ENCODE measurements at regions not wholly inside any gene's neighbourhood (a gene's known extent, or its start where the extent isn't known, plus 50 kb on each side); places are given as distances from the start of the nearest gene placed in this dataset.
"Not testable (repeated sequence)": the region's sequence is repeated elsewhere in the genome, so short reads cannot be mapped to it uniquely, and the experiment has no call there.

GRCh38 chr20:6295867-6296256, 173.0 kb upstream of the FERMT1 start:
- no peak for DNase-seq

- no peak for DNase-seq
These were observed 172.5 kb upstream of the FERMT1 start for GRCh38 chr20:6295127-6295866.

DNA sequence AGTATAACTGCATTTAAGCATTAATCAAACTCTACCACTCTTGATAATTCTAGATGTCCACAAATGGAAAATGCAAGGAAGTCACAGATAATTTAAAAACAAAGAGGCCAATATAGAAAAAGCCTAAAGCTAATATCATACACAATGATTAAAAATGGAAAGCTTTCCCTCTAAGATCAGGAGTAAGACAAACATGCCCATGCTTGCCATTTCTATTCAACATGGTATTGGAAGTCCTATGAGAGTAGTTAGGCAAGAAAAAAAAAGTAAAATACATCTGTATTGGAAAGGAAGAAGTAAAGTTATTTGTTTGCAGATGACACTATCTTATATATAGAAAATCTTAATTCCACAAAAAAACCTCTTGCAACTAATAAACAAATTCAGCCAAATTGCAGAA, 164.6 kb upstream of the FERMT1 start:
- DNase-seq = no peak

- DNase-seq = no peak
These were observed 159.8 kb upstream of the FERMT1 start for GRCh38 chr20:6282642-6283041.

DNA sequence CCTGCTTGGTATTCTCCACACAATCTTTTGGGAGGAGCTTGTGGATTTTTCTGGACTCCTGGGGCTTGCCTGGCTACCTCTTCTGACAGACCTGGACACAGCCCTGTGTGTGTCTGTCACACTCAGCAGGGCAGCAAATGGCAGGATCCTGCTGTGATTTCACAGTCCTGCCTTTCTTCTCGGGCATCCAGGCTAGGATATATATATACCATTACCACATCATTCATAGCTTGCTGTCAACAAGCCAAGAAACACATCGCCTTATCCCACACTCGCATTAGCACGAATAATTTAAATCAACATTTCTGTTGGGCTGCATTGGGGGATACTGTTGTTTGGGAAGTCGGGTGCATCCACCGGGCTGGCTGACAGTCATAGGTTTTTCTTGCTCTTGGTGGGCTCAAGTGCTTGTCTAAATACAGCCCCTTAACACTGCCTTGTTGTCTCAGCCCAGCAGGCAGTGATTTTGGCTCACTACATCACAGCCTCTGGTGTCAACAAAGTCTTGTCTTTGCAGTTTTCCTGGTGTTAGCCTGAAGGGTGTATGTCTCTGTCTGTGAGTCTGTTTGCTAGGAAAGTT, 154.9 kb upstream of the FERMT1 start:
- peak; percentile 80 for DNase-seq

- not testable (repeated sequence) for DNase-seq
These were observed 147.6 kb upstream of the FERMT1 start for GRCh38 chr20:6270404-6270803.

GRCh38 chr20:6269168-6269873, 146.5 kb upstream of the FERMT1 start:
- no peak for DNase-seq

GRCh38 chr20:6265204-6265904, 142.5 kb upstream of the FERMT1 start:
- peak; percentile 49 for DNase-seq

- no peak for DNase-seq
These were observed 130.6 kb upstream of the FERMT1 start for GRCh38 chr20:6253396-6253795.

DNA sequence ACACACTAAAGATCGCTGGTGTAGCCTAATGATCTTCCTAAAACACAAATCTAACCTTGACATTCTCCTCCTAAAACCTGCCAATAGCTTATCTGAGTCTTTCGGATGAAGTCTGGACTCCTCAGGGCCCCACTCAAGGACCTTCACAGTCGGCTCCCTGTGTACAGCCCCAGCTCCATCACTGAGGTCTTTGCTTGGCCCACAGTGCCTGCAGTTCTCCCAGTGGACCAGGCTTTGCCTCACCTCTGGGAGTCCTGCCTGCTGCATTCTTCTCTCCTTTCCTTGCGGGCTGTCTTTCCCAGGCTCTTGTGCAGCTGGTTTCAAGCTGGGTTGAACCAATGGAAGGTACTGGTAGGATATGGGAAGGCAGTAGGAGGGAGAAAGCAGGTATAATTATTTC, 122.6 kb upstream of the FERMT1 start:
- no peak for DNase-seq

DNA sequence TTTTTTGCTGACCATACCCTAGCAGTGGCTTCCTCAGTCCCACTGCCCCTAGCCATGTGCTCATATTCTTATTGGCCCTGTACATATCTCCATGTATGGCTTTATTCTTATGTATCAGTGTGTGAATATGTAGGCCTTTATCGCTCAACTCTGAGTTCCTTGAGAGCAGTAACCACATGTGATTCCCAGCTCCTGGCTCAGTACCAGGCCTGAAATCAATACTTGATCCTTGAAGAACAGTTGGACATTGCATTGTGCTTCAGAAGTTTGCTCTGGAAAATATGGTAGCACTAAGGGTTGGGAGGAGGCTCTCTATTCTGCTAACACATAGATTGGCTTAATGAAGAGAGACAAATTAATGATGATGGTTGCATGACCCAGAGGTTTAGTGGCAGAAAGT, 118.8 kb upstream of the FERMT1 start:
- no peak for DNase-seq

GRCh38 chr20:6240059-6240458, 117.2 kb upstream of the FERMT1 start:
- no peak for DNase-seq

DNA sequence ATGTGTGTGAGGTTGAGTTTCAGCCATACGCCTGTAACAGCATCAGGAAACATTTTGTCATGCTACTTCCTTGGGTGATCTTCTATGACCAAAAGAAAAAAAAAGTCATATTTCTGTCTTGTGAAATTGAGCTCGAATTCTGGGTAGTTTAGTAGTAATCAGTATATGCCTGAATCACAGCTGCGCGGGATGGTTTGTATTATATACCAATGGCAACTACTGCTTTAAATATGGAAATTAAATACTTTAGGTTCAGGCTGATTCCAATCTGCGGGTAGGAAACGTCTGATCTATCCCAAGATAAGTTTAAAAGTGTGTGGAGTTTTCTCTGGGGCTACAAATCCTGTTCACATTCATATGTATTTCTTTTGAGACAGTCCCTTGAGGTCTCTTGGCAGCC, 115.6 kb upstream of the FERMT1 start:
- no peak for DNase-seq

DNA sequence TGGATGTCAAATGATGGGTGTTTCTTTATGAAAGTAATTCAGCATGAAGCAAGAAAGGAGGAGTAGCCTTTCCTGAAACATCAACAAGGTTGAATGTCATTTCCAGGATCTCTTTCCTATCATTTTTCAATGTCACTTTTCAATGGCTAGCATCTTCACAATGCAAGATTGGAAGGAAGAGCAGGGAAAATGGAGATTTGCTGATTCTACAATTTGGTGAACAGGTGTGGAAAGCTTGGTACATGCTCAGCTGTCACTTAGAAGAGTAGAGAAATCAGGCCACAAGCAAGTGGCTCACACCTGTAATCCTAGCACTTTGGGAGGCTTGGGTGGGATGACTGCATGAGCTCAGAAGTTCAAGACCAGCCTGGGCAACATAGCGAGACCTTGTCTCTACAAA, 112.7 kb upstream of the FERMT1 start:
- DNase-seq = no peak

- no peak for DNase-seq
These were observed 109.6 kb upstream of the FERMT1 start for GRCh38 chr20:6232436-6232835.

DNA sequence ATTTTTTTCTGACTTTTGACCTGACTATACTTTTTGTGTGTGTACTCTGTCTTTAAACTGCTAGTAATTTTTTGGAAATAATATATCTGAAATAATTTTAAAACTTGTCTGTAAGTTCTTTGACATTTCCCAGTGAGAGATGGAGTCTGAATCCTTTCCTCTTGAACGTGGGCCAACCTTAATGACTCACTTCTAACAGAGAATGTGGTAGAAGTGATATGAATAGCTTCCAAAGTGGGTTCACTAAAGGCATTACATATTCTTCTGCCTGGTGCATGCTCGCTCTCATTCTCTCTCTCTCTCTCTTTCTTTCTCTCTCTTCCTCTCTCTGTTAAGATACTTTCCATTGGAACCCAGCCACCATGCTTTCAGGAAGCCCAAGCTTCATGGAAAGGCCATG, 108.7 kb upstream of the FERMT1 start:
- DNase-seq = no peak

DNA sequence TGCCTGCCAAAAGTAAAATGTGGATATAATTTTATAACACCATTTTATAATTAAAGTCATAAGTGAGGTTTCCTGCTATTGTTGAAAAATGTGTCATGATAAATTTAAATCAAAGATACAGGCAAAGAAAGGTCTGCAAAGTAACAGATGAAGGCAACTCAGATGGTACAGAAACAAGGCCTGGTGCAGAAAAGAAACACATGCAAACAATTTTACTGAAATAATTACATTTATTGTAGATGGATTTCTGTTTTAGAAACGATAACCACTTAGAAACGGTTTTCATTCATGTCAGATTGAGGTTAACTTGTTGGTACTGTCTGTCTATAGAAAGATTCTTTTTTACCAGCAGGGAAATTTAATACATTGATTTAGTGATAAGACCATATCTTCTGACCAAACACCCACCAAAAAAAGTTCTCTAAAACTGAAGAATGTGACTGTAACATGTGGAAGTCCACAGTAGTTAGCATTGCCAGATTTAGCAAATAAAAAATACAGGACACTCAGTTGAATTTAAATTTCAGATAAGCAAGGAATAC, 105.5 kb upstream of the FERMT1 start:
- DNase-seq = no peak

DNA sequence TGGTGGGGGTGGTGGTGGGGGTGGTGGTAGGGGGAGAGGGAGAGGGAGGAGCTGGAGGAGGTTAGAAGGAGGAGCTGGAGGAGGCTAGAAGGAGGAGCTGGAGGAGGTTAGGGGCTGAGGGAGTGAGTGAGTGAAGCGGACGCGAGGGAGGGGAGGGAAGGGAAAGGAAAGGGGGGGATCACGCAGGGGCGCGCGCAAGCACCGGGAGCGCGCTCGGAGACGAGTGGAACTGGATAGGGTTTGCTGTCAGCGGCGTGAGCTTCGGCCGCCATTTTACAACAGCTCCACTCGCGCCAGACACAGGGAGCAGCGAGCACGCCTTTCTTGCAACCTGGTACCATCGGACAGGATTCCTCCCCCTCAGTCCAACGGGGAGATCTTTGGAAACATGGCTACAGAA, 90.5 kb upstream of the FERMT1 start:
- no peak for DNase-seq

- DNase-seq = no peak
These were observed 90.1 kb upstream of the FERMT1 start for GRCh38 chr20:6212903-6213302.

- DNase-seq = no peak
These were observed 86.3 kb upstream of the FERMT1 start for GRCh38 chr20:6209093-6209492.

DNA sequence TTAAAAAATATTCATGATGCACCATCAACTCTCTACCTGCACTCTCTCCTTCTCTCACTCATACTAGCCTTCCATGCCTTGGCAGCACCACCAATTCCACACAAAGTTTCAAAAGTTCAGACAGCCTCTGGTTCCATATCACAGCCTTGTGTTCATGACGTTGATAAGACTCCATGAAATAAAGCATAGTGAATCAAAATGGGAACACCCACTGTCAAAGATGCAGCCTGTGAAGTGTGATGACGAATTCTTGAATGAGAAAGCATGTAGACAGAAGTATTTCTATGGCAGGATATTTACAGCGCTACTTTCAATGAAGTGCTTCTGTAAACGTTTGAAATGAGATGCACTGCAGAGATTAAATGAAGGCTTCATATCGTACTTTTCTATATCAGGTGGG, 77.3 kb upstream of the FERMT1 start:
- DNase-seq = no peak

- DNase-seq = no peak
These were observed 62.4 kb upstream of the FERMT1 start for GRCh38 chr20:6185268-6185667.

DNA sequence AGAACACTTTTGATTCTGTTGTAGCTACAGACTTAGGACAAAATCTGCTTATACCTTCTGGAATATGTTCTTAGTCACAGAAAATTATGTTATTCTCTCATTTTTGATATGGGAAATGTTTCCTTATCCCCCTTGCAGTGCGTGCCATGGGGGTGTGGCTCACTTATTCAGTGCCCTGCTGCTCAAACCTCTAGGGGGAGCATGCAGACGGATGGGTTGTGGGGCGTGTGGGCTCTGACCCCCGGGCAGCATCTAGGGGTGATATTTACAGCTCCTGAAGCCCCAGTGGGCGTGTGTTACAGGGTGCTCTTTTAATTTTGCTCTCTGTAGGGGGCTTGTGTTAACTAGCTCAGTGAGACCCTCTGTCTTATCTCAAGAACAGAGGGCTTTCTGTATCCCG, 61.3 kb upstream of the FERMT1 start:
- DNase-seq = no peak

- no peak for DNase-seq
These were observed 57.7 kb upstream of the FERMT1 start for GRCh38 chr20:6180531-6180930.
